K562 (cell line): ENCODE measurements at regions not wholly inside any gene's neighbourhood (a gene's known extent, or its start where the extent isn't known, plus 50 kb on each side); places are given as distances from the start of the nearest gene placed in this dataset.

Experiments
- CTCF ChIP-seq, 3 experiments: IDR thresholded peaks in 2 of 3; conservative IDR thresholded peaks in 1 of 3; 2 replicates each; pipeline ENCODE4 v1.5.1; 2011 to 2012; ENCODE audit warnings: low read length in 3 of 3, mild to moderate bottlenecking in 3 of 3, control low read depth in 2 of 3, improper control_type of control experiment in 1 of 3, inconsistent platforms in 1 of 3, low read depth in 1 of 3, mixed read lengths in 1 of 3, moderate library complexity in 1 of 3; ENCODE audit not compliant: insufficient read depth in 2 of 3
- FOXA3 ChIP-seq, 2 experiments: fragments of 450-650 bp in 1 of 2; sonication (generic) in 1 of 2; formaldehyde crosslinking; IDR thresholded peaks in 1 of 2; conservative IDR thresholded peaks in 1 of 2; 2 replicates each; pipeline versions ENCODE4 v1.4.0 to v1.8.0; 2020 to 2022; ENCODE audit warnings: mild to moderate bottlenecking in 2 of 2, missing genetic modification reagents in 1 of 2
- KAT2B ChIP-seq: IDR thresholded peaks from one replicate; pipeline ENCODE4 v1.6.1; 2012; ENCODE audit warnings: low read depth, mild to moderate bottlenecking, control low read depth, inconsistent platforms, low read length, moderate library complexity
- NFIC ChIP-seq: fragments of 450-650 bp; IDR thresholded peaks from 2 replicates; pipeline ENCODE4 v1.6.1; 2017; ENCODE audit warnings: mild to moderate bottlenecking, inconsistent platforms
- POLR2AphosphoS5 ChIP-seq: IDR thresholded peaks from 2 replicates; pipeline ENCODE4 v1.6.1; 2011; ENCODE audit warnings: mild to moderate bottlenecking, low read depth, low read length, moderate library complexity; ENCODE audit not compliant: control insufficient read depth, insufficient read depth
- SMARCC2 ChIP-seq: fragments of 450-650 bp; IDR thresholded peaks from 2 replicates; pipeline ENCODE4 v1.6.1; 2017; ENCODE audit warnings: antibody characterized with exemption, moderate library complexity, mild to moderate bottlenecking, low read depth

DNA sequence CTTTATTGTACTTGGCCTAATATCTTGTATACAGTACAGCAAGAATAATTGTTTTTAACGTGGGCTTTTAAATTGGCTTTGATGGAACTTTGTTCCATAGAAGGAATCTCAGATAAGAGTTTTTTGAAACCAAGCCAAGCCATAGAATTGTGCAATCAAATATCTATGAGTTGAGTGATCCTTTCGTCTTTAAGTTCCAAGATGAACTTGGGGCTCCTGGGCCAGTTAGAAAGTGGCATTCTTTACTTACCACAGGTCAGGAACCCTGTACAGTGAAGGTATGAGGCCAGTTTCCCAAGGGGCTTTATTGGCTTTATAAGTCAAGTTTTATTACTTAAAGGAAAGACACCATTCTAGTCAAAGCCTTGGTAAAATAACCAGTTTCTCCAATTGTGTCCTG is 2104.2 kb downstream of the PCDH7 start:
- no peak for TF ChIP-seq SMARCC2
- no peak for TF ChIP-seq NFIC
- no peak for TF ChIP-seq CTCF (IDR thresholded peaks at IDR 0.05 in 2 of 3, conservative IDR thresholded peaks at IDR 0.05 in 1 of 3; ENCODE audit: insufficient read depth in 2 of 3, low read depth in 1 of 3, low read length in 3 of 3)
- no peak for TF ChIP-seq POLR2AphosphoS5
- no peak for TF ChIP-seq KAT2B
- no peak for TF ChIP-seq FOXA3 (CRISPR knock-in tag; conservative IDR thresholded peaks at IDR 0.05 in 1 of 2, IDR thresholded peaks at IDR 0.05 in 1 of 2)
